H1 (cell line): ENCODE measurements at regions not wholly inside any gene's neighbourhood (a gene's known extent, or its start where the extent isn't known, plus 50 kb on each side); places are given as distances from the start of the nearest gene placed in this dataset.

ENCODE experiments used
- CHD7 ChIP-seq: fragments of 300-600 bp; sonication (generic); IDR thresholded peaks from 2 replicates; pipeline ENCODE4 v1.7.1; 2012; ENCODE audit warnings: low read length, moderate library complexity, mild to moderate bottlenecking, inconsistent platforms; ENCODE audit not compliant: insufficient replicate concordance
- CREB1 ChIP-seq: IDR thresholded peaks from 2 replicates; pipeline ENCODE4 v1.6.1; 2012; ENCODE audit warnings: inconsistent platforms
- E2F6 ChIP-seq: IDR thresholded peaks from 2 replicates; pipeline ENCODE4 v1.6.1; 2012; ENCODE audit warnings: inconsistent platforms
- HDAC6 ChIP-seq: IDR thresholded peaks from one replicate; pipeline ENCODE4 v1.7.1; 2012; ENCODE audit warnings: low read depth, mild to moderate bottlenecking, inconsistent platforms, low read length, moderate library complexity
- KDM5A ChIP-seq: fragments of 200-600 bp; IDR thresholded peaks from 2 replicates; pipeline ENCODE4 v1.7.1; 2012; ENCODE audit warnings: mild to moderate bottlenecking, low read length, inconsistent platforms, mixed read lengths
- MAX ChIP-seq: IDR thresholded peaks from 2 replicates; pipeline ENCODE4 v1.6.1; 2012; ENCODE audit warnings: inconsistent platforms
- POLR2A ChIP-seq, 2 experiments: IDR thresholded peaks; 1 replicate in 1 of 2; 2 replicates in 1 of 2; pipeline ENCODE4 v1.6.1; 2011; ENCODE audit warnings: low read depth in 2 of 2, low read length in 2 of 2, mild to moderate bottlenecking in 2 of 2; ENCODE audit errors: control extremely low read depth in 1 of 2
- RAD21 ChIP-seq, 2 experiments: IDR thresholded peaks in 1 of 2; conservative IDR thresholded peaks in 1 of 2; 2 replicates each; pipeline ENCODE4 v1.6.1; 2011; ENCODE audit warnings: low read depth in 2 of 2, low read length in 2 of 2, improper control_type of control experiment in 1 of 2, inconsistent platforms in 1 of 2, mild to moderate bottlenecking in 1 of 2, moderate library complexity in 1 of 2
- RBBP5 ChIP-seq: IDR thresholded peaks from 2 replicates; pipeline ENCODE4 v1.7.1; 2012; ENCODE audit warnings: low read depth, mild to moderate bottlenecking, inconsistent platforms, low read length, moderate library complexity, borderline replicate concordance
- SAP30 ChIP-seq: fragments of 300-600 bp; sonication (generic); IDR thresholded peaks from 2 replicates; pipeline ENCODE4 v1.7.1; 2012; ENCODE audit warnings: low read length, moderate library complexity, mild to moderate bottlenecking, inconsistent platforms; ENCODE audit not compliant: insufficient read depth, insufficient replicate concordance
- SIRT6 ChIP-seq: IDR thresholded peaks from one replicate; pipeline ENCODE4 v1.7.1; 2012; ENCODE audit warnings: low read length, inconsistent platforms
- SUZ12 ChIP-seq: fragments of 200-600 bp; sonication (generic); IDR thresholded peaks from 2 replicates; pipeline ENCODE4 v1.6.1; 2012; ENCODE audit warnings: mild to moderate bottlenecking, inconsistent platforms, low read length, moderate library complexity, mixed read lengths

- no peak for TF ChIP-seq CHD7
- no peak for TF ChIP-seq KDM5A
- no peak for TF ChIP-seq RAD21 (IDR thresholded peaks at IDR 0.05 in 1 of 2, conservative IDR thresholded peaks at IDR 0.05 in 1 of 2; ENCODE audit: low read depth in 2 of 2, low read length in 2 of 2)
- TF ChIP-seq MAX = no peak
- no peak for TF ChIP-seq RBBP5
- no peak for TF ChIP-seq HDAC6
- no peak for TF ChIP-seq SIRT6
- no peak for TF ChIP-seq SUZ12
- no peak for TF ChIP-seq E2F6
- no peak for TF ChIP-seq POLR2A (IDR thresholded peaks at IDR 0.05; ENCODE audit: control extremely low read depth in 1 of 2, low read depth in 2 of 2, low read length in 2 of 2)
- TF ChIP-seq SAP30 = no peak
- no peak for TF ChIP-seq CREB1
These were observed 184.2 kb downstream of the BRD1 start (continued) for GRCh38 chr22:49643466-49643865.
